Upper lobe of left lung (tissue), 6 donors: ENCODE measurements at regions not wholly inside any gene's neighbourhood (a gene's known extent, or its start where the extent isn't known, plus 50 kb on each side); places are given as distances from the start of the nearest gene placed in this dataset.
A peak's percentile ranks its signal among the peaks of the same experiment; 100 is the strongest.

Experiments used
- ATAC-seq, 2 donors: fragments of 200-7000 bp; cut with Tn5 transposase; one replicate each; pipeline ENCODE4 v1.9.1; 2022; ENCODE audit warnings: mild to moderate bottlenecking in 2 of 2, moderate library complexity in 2 of 2; ENCODE audit not compliant: low FRiP score in 2 of 2
- DNase-seq, 2 donors: peaks; one replicate each; pipeline ENCODE4 v3.0.0-alpha.2; 2019 to 2020
- H3K27ac ChIP-seq, 4 donors: fragments of 200-600 bp; sonication (generic); one replicate each; pipeline ENCODE4 v1.5.1; 2016 to 2019
- H3K27me3 ChIP-seq, 4 donors: fragments of 200-600 bp; sonication (generic); one replicate each; pipeline ENCODE4 v1.5.1; 2017 to 2019
- H3K36me3 ChIP-seq, 4 donors: fragments of 200-600 bp; sonication (generic); one replicate each; pipeline ENCODE4 v1.5.1; 2016 to 2019
- H3K4me1 ChIP-seq, 4 donors: fragments of 200-600 bp; sonication (generic); one replicate each; pipeline ENCODE4 v1.5.1; 2018 to 2019
- H3K4me3 ChIP-seq, 4 donors: fragments of 200-600 bp; sonication (generic); one replicate each; pipeline ENCODE4 v1.5.1; 2017 to 2019; ENCODE audit warnings: mild to moderate bottlenecking in 2 of 4, moderate library complexity in 1 of 4
- H3K9me3 ChIP-seq, 4 donors: fragments of 200-600 bp; sonication (generic); one replicate each; pipeline ENCODE4 v1.5.1; 2018 to 2019
- CTCF ChIP-seq, 6 experiments: fragments of 450-650 bp in 4 of 6; fragments of 200-600 bp in 2 of 6; sonication (generic) in 2 of 6; IDR thresholded peaks; one replicate each; pipeline ENCODE4 v1.5.1; 2016 to 2019; ENCODE audit warnings: antibody characterized with exemption in 6 of 6
- EP300 ChIP-seq, 4 donors: sonication (generic); formaldehyde crosslinking; IDR thresholded peaks; one replicate each; pipeline ENCODE4 v1.5.1; 2017; ENCODE audit warnings: antibody characterized with exemption in 4 of 4, control low read depth in 2 of 4
- POLR2A ChIP-seq, 4 donors: fragments of 450-650 bp; IDR thresholded peaks; one replicate each; pipeline ENCODE4 v1.5.1; 2016 to 2017; ENCODE audit warnings: antibody characterized with exemption in 4 of 4, mild to moderate bottlenecking in 2 of 4
- POLR2AphosphoS5 ChIP-seq, 2 donors: sonication (generic); formaldehyde crosslinking; IDR thresholded peaks; one replicate each; pipeline ENCODE4 v1.5.1; 2017; ENCODE audit warnings: antibody characterized with exemption in 2 of 2
- WGBS, 2 donors: methylation state at CpG; one replicate each; pipeline ENCODE4 v1.1.5; 2017 to 2018; 5-methylcytosine and 5-hydroxymethylcytosine counted together
- donor health status: DM: no; HTN: no; CAD: no; lungs with moderate emphysema.
- donor health status: DM: no; HTN: yes; CAD: no; lungs with severe emphysema.

GRCh38 chr11:42473106-42473505 lies 838.7 kb upstream of the API5 start:
- Histone ChIP-seq H3K27ac (no peak overlapping the region), H3K36me3 (no peaks in the 10 kb centered on the region), H3K4me1 (no peaks in the 10 kb centered on the region), H3K27me3 (no peaks in the 10 kb centered on the region), H3K9me3 (no peaks in the 10 kb centered on the region), H3K4me3 (no peak overlapping the region)
- ATAC-seq (no peak), DNase-seq (no peak)
- TF ChIP-seq POLR2A (IDR thresholded peaks at IDR 0.05) (no peak), POLR2AphosphoS5 (IDR thresholded peaks at IDR 0.05) (no peak), EP300 (IDR thresholded peaks at IDR 0.05) (no peak), CTCF (IDR thresholded peaks at IDR 0.05) (no peak)
- WGBS, 2 donors, result 49 to 54% methylated on average over 4 of the region's 4 CpGs

GRCh38 chr11:42482822-42483221 lies 829.0 kb upstream of the API5 start:
- Histone ChIP-seq H3K9me3 (no peaks in the 10 kb centered on the region), H3K4me1 (no peaks in the 10 kb centered on the region), H3K4me3 (no peak overlapping the region), H3K36me3 (no peaks in the 10 kb centered on the region), H3K27me3 (no peaks in the 10 kb centered on the region), H3K27ac (no peak overlapping the region)
- DNase-seq, result no peak
- no peak for TF ChIP-seq POLR2A (IDR thresholded peaks at IDR 0.05)
- ATAC-seq, result no peak

- H3K4me3 ChIP-seq, result no peak overlapping the region
- no peaks in the 10 kb centered on the region for H3K9me3 ChIP-seq
- H3K4me1 ChIP-seq, result no peaks in the 10 kb centered on the region
- H3K36me3 ChIP-seq, result no peaks in the 10 kb centered on the region
- whole genome bisulfite sequencing, 2 donors, result 85 to 89% methylated on average over 3 of the region's 3 CpGs
- H3K27me3 ChIP-seq, result no peaks in the 10 kb centered on the region
- ATAC-seq (no peak), DNase-seq (no peak)
- no peak overlapping the region for H3K27ac ChIP-seq
- no peak for TF ChIP-seq CTCF (IDR thresholded peaks at IDR 0.05)
- no peak for TF ChIP-seq EP300 (IDR thresholded peaks at IDR 0.05)
- TF ChIP-seq POLR2A (IDR thresholded peaks at IDR 0.05), result no peak
- no peak for TF ChIP-seq POLR2AphosphoS5 (IDR thresholded peaks at IDR 0.05)
Measured at GRCh38 chr11:42490506-42490905, 821.3 kb upstream of the API5 start.

GRCh38 chr11:42494459-42494858 lies 817.3 kb upstream of the API5 start:
- WGBS, 2 donors, result 84 to 96% methylated on average over 9 of the region's 9 CpGs
- H3K4me1 ChIP-seq, result no peaks in the 10 kb centered on the region
- TF ChIP-seq EP300 (IDR thresholded peaks at IDR 0.05), result no peak
- no peak for TF ChIP-seq POLR2AphosphoS5 (IDR thresholded peaks at IDR 0.05)
- H3K36me3 ChIP-seq, result no peaks in the 10 kb centered on the region
- no peak overlapping the region for H3K27ac ChIP-seq
- no peaks in the 10 kb centered on the region for H3K9me3 ChIP-seq
- no peak overlapping the region for H3K4me3 ChIP-seq
- no peaks in the 10 kb centered on the region for H3K27me3 ChIP-seq
- DNase-seq (no peak), ATAC-seq (no peak)

- no peak for DNase-seq
- ATAC-seq, result no peak
- TF ChIP-seq CTCF (IDR thresholded peaks at IDR 0.05), result no peak
- TF ChIP-seq POLR2AphosphoS5 (IDR thresholded peaks at IDR 0.05), result no peak
- peak in 1 of 4 donors; percentile 28 for TF ChIP-seq EP300 (IDR thresholded peaks at IDR 0.05)
- 38 to 53% methylated on average over 3 of the region's 3 CpGs for WGBS, 2 donors
- Histone ChIP-seq H3K9me3 (no peaks in the 10 kb centered on the region), H3K27me3 (no peaks in the 10 kb centered on the region), H3K36me3 (no peaks in the 10 kb centered on the region), H3K4me3 (no peak overlapping the region), H3K27ac (no peak overlapping the region), H3K4me1 (no peaks in the 10 kb centered on the region)
Measured at GRCh38 chr11:42498971-42499370, 812.8 kb upstream of the API5 start.

GRCh38 chr11:42502151-42502550 lies 809.6 kb upstream of the API5 start:
- H3K27me3 ChIP-seq, result no peaks in the 10 kb centered on the region
- H3K4me1 ChIP-seq, result no peaks in the 10 kb centered on the region
- TF ChIP-seq EP300 (IDR thresholded peaks at IDR 0.05) (no peak), POLR2AphosphoS5 (IDR thresholded peaks at IDR 0.05) (no peak), POLR2A (IDR thresholded peaks at IDR 0.05) (no peak), CTCF (IDR thresholded peaks at IDR 0.05) (no peak)
- no peak overlapping the region for H3K27ac ChIP-seq
- ATAC-seq (no peak), DNase-seq (no peak)
- H3K9me3 ChIP-seq, result no peaks in the 10 kb centered on the region
- H3K4me3 ChIP-seq, result no peak overlapping the region
- WGBS, 2 donors, result 73 to 79% methylated on average over 1 of the region's 1 CpG
- no peaks in the 10 kb centered on the region for H3K36me3 ChIP-seq
